GM18520 (cell line): ENCODE measurements at regions not wholly inside any gene's neighbourhood (a gene's known extent, or its start where the extent isn't known, plus 50 kb on each side); places are given as distances from the start of the nearest gene placed in this dataset.
"Not testable (repeated sequence)": the region's sequence is repeated elsewhere in the genome, so short reads cannot be mapped to it uniquely, and the experiment has no call there.

Experiments
- ATAC-seq: cut with Tn5 transposase; IDR thresholded peaks from one replicate; pipeline ENCODE4 v1.9.1; 2021; ENCODE audit not compliant: unreplicated experiment

DNA sequence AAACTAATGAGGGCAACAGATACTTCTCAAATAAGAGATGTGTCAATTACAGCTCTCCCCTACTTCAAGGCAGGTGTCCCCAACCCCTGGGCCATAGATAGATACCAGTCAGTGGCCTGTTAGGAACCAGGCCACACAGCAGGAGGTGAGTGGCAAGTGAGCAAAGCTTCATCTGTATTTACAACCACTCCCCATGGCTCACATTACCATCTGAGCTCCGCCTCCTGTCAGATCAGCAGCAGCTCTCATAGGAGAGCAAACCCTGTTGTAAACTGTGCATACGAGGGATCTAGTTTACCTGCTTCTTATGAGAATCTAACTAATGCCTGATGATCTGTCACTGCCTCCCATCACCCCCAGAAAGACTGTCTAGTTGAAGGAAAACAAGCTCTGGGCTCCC lies 422.1 kb downstream of the GJA1 start:
- ATAC-seq: no peak

- ATAC-seq: no peak
These were observed 422.9 kb downstream of the GJA1 start for GRCh38 chr6:121858310-121858709.

DNA sequence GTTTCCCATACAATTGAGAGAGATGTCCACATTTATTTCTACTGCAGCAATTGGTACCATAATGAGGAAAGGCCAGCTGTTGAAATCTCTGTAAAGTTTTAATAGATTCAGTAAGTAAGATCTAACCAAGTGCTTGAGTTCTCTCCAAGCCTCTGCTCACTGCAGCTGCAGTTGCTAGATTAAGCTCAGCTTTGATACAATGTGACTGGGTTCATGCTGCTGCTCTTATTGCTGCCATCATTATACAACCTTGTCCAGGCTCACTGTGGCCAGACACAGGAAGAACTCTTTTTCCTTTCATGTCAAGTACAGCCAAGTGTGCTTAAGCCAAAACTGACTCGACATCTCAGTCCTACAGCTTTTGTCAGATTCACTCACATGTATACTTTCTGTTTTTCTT lies 423.5 kb downstream of the GJA1 start:
- ATAC-seq: no peak

- no peak for ATAC-seq
These were observed 430.4 kb downstream of the GJA1 start for GRCh38 chr6:121865811-121866210.

DNA sequence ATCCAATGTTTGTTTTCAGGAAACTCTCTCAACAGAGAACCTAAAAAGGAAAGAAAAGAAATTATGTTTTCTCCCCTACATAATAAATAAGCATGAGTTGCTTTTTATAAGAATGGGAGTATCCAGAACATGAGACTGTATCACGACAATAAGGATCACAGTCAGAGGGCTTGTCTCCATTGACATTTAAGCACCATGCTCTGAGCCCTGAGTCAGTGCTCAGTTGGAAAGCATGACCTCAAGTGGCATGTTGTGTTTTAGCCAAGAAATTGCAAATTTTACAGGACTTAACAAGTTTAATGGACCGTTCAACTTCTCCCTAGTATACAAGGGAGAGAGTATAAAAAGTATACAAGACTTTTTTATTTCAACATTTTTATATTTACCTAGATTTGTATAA lies 431.6 kb downstream of the GJA1 start:
- no peak for ATAC-seq

DNA sequence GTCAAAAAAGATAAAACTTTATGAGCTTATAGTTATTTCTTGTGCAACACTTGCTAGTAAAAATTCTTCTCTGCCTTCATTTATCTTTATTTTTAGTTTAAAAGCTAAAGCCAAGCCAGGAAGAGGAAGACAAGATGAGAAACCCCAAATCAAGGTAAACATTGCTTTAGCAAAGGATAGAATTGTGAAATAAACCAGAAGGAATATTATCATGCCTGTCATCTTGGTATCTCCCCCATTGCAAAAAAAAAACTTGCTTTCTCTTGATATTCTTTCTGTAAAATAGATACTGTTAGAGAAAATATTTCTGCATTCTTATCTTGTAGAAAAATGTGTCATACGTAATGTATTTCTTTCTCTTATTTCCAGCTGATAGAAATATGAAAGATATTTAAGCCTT lies 432.8 kb downstream of the GJA1 start:
- no peak for ATAC-seq

GRCh38 chr6:121873595-121873994 lies 438.1 kb downstream of the GJA1 start:
- no peak for ATAC-seq

GRCh38 chr6:121876721-121877120 lies 441.3 kb downstream of the GJA1 start:
- ATAC-seq: no peak

- ATAC-seq: no peak
These were observed 443.7 kb downstream of the GJA1 start for GRCh38 chr6:121879149-121879548.

GRCh38 chr6:121880831-121881230 lies 445.4 kb downstream of the GJA1 start:
- ATAC-seq: no peak

- no peak for ATAC-seq
These were observed 446.7 kb downstream of the GJA1 start for GRCh38 chr6:121881974-121882667.

DNA sequence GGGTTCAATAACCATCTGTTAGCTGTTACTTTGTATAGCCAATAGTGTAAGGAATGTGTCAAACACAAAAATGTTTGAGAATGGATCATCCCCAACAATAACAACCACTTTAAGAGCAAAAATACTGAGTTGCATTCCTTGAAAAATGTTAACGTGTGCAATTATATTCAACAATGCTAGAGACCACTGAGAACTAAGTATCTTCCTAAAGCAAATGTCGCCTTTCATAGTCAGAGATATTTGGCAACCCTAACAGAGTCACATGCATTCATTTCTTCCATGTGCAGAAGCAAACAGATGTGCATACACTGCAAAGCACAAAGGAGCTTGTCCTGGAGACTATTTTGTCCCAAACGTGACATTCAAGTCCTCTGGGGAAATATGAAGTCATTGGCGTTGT lies 448.6 kb downstream of the GJA1 start:
- no peak for ATAC-seq

- ATAC-seq: no peak
These were observed 449.2 kb downstream of the GJA1 start for GRCh38 chr6:121884620-121885019.

DNA sequence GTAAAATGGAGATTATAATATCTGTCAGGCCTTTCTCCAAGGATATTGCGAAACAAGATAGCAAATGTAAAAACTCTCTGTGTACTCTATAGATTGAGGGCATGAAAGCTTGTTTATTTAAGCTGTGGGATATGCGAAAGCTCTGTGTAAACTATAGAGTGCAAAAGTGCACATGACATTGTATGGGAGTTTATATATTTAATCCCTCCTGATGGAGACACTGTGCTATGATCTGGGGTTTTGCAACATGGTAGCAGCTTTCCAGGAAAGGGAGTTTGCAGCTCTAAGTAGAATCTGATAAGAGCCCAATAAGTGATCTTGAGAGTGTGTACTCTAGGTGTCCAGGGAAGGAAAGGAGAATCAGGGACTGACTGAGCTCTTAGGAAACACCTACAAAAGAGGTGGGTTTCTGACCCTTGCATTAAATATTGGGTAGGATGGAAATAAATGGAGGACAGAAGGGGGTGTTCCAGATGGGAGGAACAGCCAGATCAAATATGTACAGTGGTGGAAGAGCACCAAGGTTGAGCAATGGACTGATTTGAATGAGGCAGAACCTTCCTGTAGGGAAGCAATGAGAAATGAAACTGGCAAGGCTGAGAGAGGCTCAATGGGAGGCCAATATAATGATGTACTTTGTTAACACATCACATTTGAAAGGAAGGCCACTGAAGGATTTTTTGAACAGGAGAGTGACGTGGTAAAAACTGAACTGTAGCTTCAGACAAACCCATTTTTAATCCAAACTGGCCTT lies 450.1 kb downstream of the GJA1 start:
- no peak for ATAC-seq

DNA sequence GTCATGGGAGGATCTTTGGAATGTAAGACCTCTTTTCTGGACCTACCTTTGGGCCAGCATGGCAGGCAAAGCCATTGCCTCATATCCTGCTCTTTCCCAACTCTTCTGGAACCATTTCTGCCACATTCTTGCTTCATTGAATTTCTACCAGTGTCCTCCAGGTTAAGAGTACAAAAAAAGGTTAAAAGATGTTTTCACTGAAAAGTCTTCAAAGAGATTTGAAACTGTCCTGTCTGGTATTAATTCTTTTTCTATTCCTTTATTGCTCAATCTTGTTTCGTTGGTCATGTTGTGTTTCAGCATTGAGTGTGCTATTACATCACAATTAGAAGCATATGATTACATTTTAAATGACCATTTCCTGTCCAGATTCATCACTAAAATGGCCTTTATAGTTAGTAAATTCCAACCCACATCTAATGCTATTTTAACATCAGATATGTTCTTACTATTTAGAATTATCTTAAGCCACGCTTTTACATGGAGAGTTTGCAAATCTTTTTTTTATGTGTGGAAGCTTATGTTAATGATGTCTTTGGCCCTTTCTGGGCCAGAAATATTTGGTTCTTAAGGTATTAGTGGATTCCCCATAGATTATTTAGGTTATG lies 450.9 kb downstream of the GJA1 start:
- no peak for ATAC-seq

DNA sequence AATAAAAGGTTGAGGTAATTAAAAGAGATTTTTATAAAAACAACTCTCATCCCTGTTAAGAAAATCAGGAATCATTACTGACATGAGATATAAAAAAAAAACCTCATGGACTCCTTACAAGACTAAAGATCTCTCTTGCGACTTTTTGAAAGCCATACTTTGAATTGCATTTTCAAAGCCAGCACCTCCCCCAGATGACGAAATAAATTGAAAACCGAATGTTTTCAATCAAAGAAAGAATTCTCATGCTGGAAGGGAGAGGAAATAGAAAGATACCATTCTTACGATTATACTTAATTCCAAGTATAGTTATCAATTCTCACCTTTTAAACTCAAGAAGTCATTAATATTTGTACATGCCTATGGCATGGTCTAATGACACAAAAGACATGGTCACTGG lies 452.3 kb downstream of the GJA1 start:
- no peak for ATAC-seq

GRCh38 chr6:121890307-121890910 lies 455.0 kb downstream of the GJA1 start:
- ATAC-seq: no peak

DNA sequence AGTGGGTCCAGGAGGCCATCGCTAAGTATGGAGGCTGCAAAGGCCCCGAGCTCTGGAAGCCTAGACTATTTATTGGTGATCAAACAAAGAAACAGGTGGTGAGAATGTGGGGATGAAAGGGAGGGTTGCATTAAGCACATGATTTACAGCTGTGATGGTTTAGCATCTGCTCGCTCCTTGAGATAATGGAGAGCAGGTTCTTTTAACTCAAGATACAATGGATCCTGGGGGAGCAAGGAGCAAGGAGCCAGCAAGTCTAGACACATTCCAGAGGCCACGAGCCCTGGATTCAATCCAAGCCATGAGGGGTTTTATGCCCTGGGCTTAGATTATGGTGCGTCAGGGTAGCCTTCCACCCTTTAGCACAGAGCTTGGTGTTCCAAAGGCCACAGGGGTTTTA lies 460.3 kb downstream of the GJA1 start:
- not testable (repeated sequence) for ATAC-seq

DNA sequence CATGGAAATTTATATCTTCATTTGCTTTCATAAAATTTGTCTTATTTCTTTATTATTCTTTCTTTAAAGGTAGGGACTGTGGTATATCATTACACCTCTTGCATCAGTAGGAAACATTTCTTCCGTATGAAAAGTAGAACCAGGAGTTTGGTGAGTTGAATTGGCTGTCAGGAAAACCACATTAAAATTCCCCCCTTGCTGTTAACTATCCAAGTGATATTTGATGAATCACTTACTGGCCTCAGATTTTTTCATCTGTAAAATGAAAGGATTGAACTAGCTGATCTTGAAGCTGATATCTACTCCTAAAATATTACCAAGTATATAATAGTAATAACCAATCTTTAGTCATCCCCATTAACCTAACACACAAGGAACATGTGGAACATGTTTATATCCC lies 460.9 kb downstream of the GJA1 start:
- no peak for ATAC-seq

- ATAC-seq: no peak
These were observed 461.3 kb downstream of the GJA1 start for GRCh38 chr6:121896771-121897170.

DNA sequence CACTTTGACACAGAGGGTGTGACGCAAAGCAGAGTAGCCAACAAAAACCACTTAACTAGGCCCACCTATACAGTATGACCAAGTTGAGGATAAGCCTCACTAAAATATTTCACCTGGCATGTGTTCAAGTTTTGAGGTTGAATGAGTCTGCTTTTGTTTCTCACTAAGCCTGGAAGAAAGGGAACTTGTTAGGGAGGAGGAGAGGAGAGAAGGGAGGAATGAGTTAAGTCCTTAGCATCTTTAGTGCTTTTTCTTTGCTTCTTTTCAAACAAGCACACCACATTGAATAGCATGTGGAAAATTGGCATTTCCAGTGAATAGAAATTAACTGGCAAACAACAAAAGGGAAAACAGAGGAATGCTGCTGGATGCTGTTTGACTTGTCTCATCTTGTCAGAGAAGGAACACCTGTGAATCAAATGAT lies 461.9 kb downstream of the GJA1 start:
- ATAC-seq: no peak

DNA sequence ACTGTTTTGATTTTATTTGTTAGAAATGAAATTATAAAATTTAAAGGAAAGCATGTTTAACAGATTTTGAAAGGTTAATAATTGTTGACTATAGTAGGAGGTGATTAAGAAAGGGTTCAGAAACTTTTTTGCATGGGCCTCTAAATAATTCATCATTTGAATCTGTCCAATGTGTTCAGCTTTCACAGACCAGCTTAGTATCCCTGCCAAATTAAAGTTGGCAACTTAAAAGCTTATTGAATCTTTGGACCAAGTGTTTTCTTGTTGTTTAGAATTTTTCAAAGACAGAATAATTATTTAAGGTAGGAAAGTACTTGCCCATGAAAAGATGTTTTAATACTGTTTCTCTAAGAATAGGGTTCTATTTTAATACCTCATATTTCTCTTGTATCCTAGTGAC lies 466.0 kb downstream of the GJA1 start:
- ATAC-seq: no peak
